GM12878 (cell line): ENCODE measurements at regions not wholly inside any gene's neighbourhood (a gene's known extent, or its start where the extent isn't known, plus 50 kb on each side); places are given as distances from the start of the nearest gene placed in this dataset.

ENCODE experiments used
- ATAC-seq: fragments of 200-7000 bp; cut with Tn5 transposase; 3 replicates; pipeline ENCODE4 v1.9.1; 2020; ENCODE audit warnings: mild to moderate bottlenecking, moderate library complexity
- BruUV-seq: library from RNA; stranded (reverse); fragments of 400-500 nt; replicated peaks from 2 replicates; lab custom pipeline; 2021; lab: Mats Ljungman, UMichigan
- CTCF ChIA-PET: fragments of 300-600 bp; sonication (Branson Sonifier 250); formaldehyde crosslinking; extraction: SDS; loops from one replicate; lab custom pipeline; 2021; ENCODE audit warnings: inconsistent platforms; lab: Yijun Ruan, JAX
- POLR2A ChIA-PET: fragments of 350-600 bp; formaldehyde crosslinking; extraction: SDS; loops from one replicate; lab custom pipeline; 2021; ENCODE audit warnings: inconsistent platforms; lab: Charles Lee
- RAD21 ChIA-PET: fragments of 300-600 bp; sonication (Branson Sonifier 250); formaldehyde crosslinking; loops from one replicate; lab custom pipeline; 2023; ENCODE audit warnings: antibody characterized with exemption; ENCODE audit not compliant: unreplicated experiment; lab: Charles Lee
- SMC1A ChIA-PET: fragments of 300-600 bp; sonication (Branson Sonifier 250); formaldehyde crosslinking; loops from one replicate; lab custom pipeline; 2023; ENCODE audit not compliant: unreplicated experiment, uncharacterized antibody; lab: Charles Lee
- DNase-seq: peaks from one replicate; pipeline ENCODE4 v3.0.0-alpha.2; 2011; ENCODE audit warnings: low read depth, low spot score
- FAIRE-seq: peaks from 3 replicates; lab custom pipeline; 2011; peaks lifted over from hg19 to GRCh38; lab: Jason Lieb, UNC
- H2AFZ ChIP-seq: 2 replicates; pipeline ENCODE4 v1.6.0; 2011; ENCODE audit warnings: low read depth, low read length, control low read depth; ENCODE audit not compliant: control insufficient read depth
- H3K27ac ChIP-seq: 2 replicates; pipeline ENCODE4 v1.5.1; 2011; ENCODE audit warnings: control low read depth; ENCODE audit not compliant: control insufficient read depth, insufficient read depth
- H3K27me3 ChIP-seq, 2 experiments: replicated peaks in 1 of 2; 2 replicates each; pipeline versions ENCODE4 v1.6.0 to v1.6.1; 2011; ENCODE audit warnings: low read length in 1 of 2; ENCODE audit not compliant: control insufficient read depth in 2 of 2, insufficient read depth in 2 of 2
- H3K36me3 ChIP-seq, 2 experiments: 2 replicates each; pipeline ENCODE4 v1.5.1; 2011; ENCODE audit warnings: low read length in 1 of 2; ENCODE audit not compliant: control insufficient read depth in 2 of 2, insufficient read depth in 2 of 2
- H3K4me1 ChIP-seq: 2 replicates; pipeline ENCODE4 v1.6.1; 2011; ENCODE audit warnings: mild to moderate bottlenecking, low read length, moderate library complexity, mixed read lengths; ENCODE audit not compliant: control insufficient read depth, insufficient read depth
- H3K4me2 ChIP-seq: 2 replicates; pipeline ENCODE4 v1.6.0; 2011; ENCODE audit warnings: control low read depth; ENCODE audit not compliant: control insufficient read depth, insufficient read depth
- H3K4me3 ChIP-seq: fragments of 200-600 bp; sonication (generic); 2 replicates; pipeline ENCODE4 v1.5.1; 2016
- H3K79me2 ChIP-seq: 2 replicates; pipeline ENCODE4 v1.6.0; 2011; ENCODE audit warnings: low read length; ENCODE audit not compliant: control insufficient read depth, insufficient read depth
- H3K9ac ChIP-seq: 2 replicates; pipeline ENCODE4 v1.8.0; 2011; ENCODE audit warnings: low read length, control low read depth, mixed read lengths; ENCODE audit not compliant: control insufficient read depth, insufficient read depth
- H3K9me3 ChIP-seq: replicated peaks from 3 replicates; pipeline ENCODE4 v1.5.1; 2011; ENCODE audit warnings: mild to moderate bottlenecking, low read length; ENCODE audit not compliant: control insufficient read depth, insufficient read depth
- H4K20me1 ChIP-seq: 2 replicates; pipeline ENCODE4 v1.6.0; 2011; ENCODE audit not compliant: control insufficient read depth, insufficient read depth
- CUX1 ChIP-seq: IDR thresholded peaks from 2 replicates; pipeline ENCODE4 v1.6.1; 2012; ENCODE audit warnings: improper control_type of control experiment, low read depth, low read length; ENCODE audit not compliant: insufficient replicate concordance
- HDGF ChIP-seq: fragments of 450-650 bp; IDR thresholded peaks from 2 replicates; pipeline ENCODE4 v1.6.1; 2016; ENCODE audit warnings: antibody characterized with exemption
- MYB ChIP-seq: fragments of 150-350 bp; IDR thresholded peaks from 2 replicates; pipeline ENCODE4 v1.6.1; 2014; ENCODE audit warnings: mild to moderate bottlenecking, low read depth, low read length, borderline replicate concordance
- NR2C2 ChIP-seq: IDR thresholded peaks from 2 replicates; pipeline ENCODE4 v1.6.1; 2011; ENCODE audit warnings: borderline replicate concordance, low read depth; ENCODE audit not compliant: control insufficient read depth, insufficient read length
- RAD21 ChIP-seq: IDR thresholded peaks from 2 replicates; pipeline ENCODE4 v1.6.1; 2011; ENCODE audit warnings: mild to moderate bottlenecking, low read depth, low read length, moderate library complexity; ENCODE audit not compliant: insufficient read depth
- SKIL ChIP-seq: fragments of 450-650 bp; IDR thresholded peaks from 2 replicates; pipeline ENCODE4 v1.6.1; 2017; ENCODE audit warnings: mild to moderate bottlenecking, low read depth, inconsistent platforms; ENCODE audit not compliant: poor library complexity, severe bottlenecking
- SP1 ChIP-seq: IDR thresholded peaks from one replicate; pipeline ENCODE4 v1.6.1; 2011; ENCODE audit warnings: low read depth, low read length
- STAT3 ChIP-seq: IDR thresholded peaks from 2 replicates; pipeline ENCODE4 v1.6.1; 2011; ENCODE audit warnings: low read depth, low read length, improper control_type of control experiment
- WGBS: methylation state at CpG from one replicate; pipeline ENCODE4 v1.1.6; 2016; ENCODE audit warnings: low lambda C conversion rate; ENCODE audit not compliant: insufficient replicate concordance, insufficient coverage; ENCODE audit errors: missing lambda C conversion rate; 5-methylcytosine and 5-hydroxymethylcytosine counted together
- in situ Hi-C: fragments of 300-500 bp; cut with MboI; formaldehyde crosslinking; loops from 9 replicates; pipeline ENCODE4 v1.14.3; 2018; ENCODE audit warnings: mixed read lengths
- intact Hi-C: fragments of 100-400 bp; cut with micrococcal nuclease; formaldehyde crosslinking; loops from one replicate; pipeline ENCODE4 v1.14.2; 2022; ENCODE audit not compliant: unreplicated experiment

GRCh38 chr6:63448229-63448628, 124.1 kb upstream of the LOC128125822 start:
- CTCF ChIA-PET = no interaction called here
- POLR2A ChIA-PET = no interaction called here
- SMC1A ChIA-PET = no interaction called here
- Histone ChIP-seq H3K4me3 (no peak overlapping the region), H3K4me2 (no peak overlapping the region), H3K27me3 (no peaks in the 10 kb centered on the region), H3K9ac (no peak overlapping the region), H3K4me1 (no peaks in the 10 kb centered on the region), H2AFZ (no peak overlapping the region), H4K20me1 (no peaks in the 10 kb centered on the region), H3K27ac (no peak overlapping the region), H3K79me2 (no peaks in the 10 kb centered on the region), H3K36me3 (no peaks in the 10 kb centered on the region), H3K9me3 (no peaks in the 10 kb centered on the region)
- no TSS peak for BruUV-seq
- 30% methylated on average over 5 of the region's 5 CpGs for WGBS
- ATAC-seq (no peak), FAIRE-seq (no peak), DNase-seq (no peak)
- RAD21 ChIA-PET = no interaction called here
- TF ChIP-seq SKIL (no peak), HDGF (no peak), NR2C2 (no peak), MYB (no peak), SP1 (no peak), CUX1 (no peak), RAD21 (no peak), STAT3 (no peak)
- intact Hi-C loops (no loop called here), in situ Hi-C loops (no loop called here)
